BLaER1 treated with 17β-estradiol and CSF1 and Interleukin-3, amounts not matched to agents 10 nM and 100 nM (cell line): ENCODE measurements at regions not wholly inside any gene's neighbourhood (a gene's known extent, or its start where the extent isn't known, plus 50 kb on each side); places are given as distances from the start of the nearest gene placed in this dataset.
A peak's percentile ranks its signal among the peaks of the same experiment; 100 is the strongest.
"Not testable (repeated sequence)": the region's sequence is repeated elsewhere in the genome, so short reads cannot be mapped to it uniquely, and the experiment has no call there.

Experiments
- H3K27ac ChIP-seq, 11 experiments: shearing (Covaris generic); formaldehyde crosslinking; 2 replicates each; pipeline ENCODE4 v1.8.1; 2022
- H3K27me3 ChIP-seq, 11 experiments: shearing (Covaris generic); formaldehyde crosslinking; 2 replicates each; pipeline ENCODE4 v1.8.1; 2022
- H3K36me3 ChIP-seq, 11 experiments: shearing (Covaris generic); formaldehyde crosslinking; 2 replicates each; pipeline ENCODE4 v1.8.1; 2022
- H3K4me1 ChIP-seq, 10 experiments: shearing (Covaris generic); formaldehyde crosslinking; 2 replicates each; pipeline ENCODE4 v1.8.1; 2022
- H3K4me2 ChIP-seq, 11 experiments: shearing (Covaris generic); formaldehyde crosslinking; 2 replicates each; pipeline ENCODE4 v1.8.1; 2022
- H3K4me3 ChIP-seq, 10 experiments: shearing (Covaris generic); formaldehyde crosslinking; 2 replicates each; pipeline ENCODE4 v1.8.1; 2022
- H3K9ac ChIP-seq, 11 experiments: shearing (Covaris generic); formaldehyde crosslinking; 2 replicates each; pipeline ENCODE4 v1.8.1; 2022
- H3K9me3 ChIP-seq, 11 experiments: shearing (Covaris generic); formaldehyde crosslinking; replicated peaks in 1 of 11; 2 replicates each; pipeline ENCODE4 v1.8.1; 2022
- H4K20me1 ChIP-seq, 11 experiments: shearing (Covaris generic); formaldehyde crosslinking; 2 replicates each; pipeline ENCODE4 v1.8.1; 2022
- Cebpa-rat ChIP-seq, 11 experiments: shearing (Covaris generic); IDR thresholded peaks; 2 replicates each; pipeline ENCODE4 v1.8.1; 2022

DNA sequence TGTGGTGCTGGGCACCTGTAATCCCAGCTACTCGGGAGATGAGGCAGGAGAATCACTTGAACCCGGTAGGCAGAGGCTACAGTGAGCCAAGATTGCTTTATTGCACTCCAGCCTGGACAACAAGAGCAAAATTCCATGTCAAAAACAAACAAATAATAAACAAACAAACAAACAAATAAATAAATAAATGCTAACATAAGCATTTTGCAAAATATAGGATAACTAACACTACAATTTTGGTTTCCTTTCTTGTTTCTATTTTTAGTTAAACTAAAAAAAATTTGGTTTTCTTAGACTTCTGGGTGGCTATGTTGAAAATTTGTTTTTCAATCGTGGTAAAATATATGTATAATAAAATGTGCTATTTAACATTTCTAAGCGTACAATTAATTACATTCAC, 115.0 kb upstream of the ZNF516 start:
- no peak overlapping the region for H3K4me2 ChIP-seq
- TF ChIP-seq Cebpa-rat (IDR thresholded peaks at IDR 0.05) = no peak
- H3K9me3 ChIP-seq = no peaks in the 10 kb centered on the region

DNA sequence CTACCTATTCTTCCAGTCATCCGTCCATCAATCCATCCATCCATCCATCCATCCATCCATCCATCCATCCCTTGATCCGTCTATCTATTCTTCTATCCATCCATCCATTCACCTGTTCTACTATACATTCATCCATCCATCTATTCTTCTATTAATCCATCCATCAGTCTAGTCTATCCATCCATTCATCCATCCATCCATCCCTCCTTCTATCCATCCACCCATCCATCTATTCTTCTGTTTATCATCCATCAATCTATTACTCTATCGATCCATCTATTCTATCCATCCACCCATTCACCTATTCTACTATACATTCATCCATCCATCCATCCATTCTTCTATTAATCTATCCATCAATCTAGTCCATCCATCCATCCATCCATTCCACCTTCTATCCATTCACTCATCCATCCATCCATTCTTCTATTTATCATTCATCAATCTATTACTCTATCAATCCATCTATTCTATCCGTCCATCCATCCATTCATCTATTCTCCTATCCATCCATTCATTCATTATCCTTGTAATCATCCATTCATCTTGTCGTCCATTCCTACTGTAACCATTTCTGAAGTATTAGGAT, 110.4 kb upstream of the ZNF516 start:
- H3K4me2 ChIP-seq = no peak overlapping the region
- TF ChIP-seq Cebpa-rat (IDR thresholded peaks at IDR 0.05) = no peak

More for the DNA sequence above, 115.0 kb upstream of the ZNF516 start:
- no peak overlapping the region for H3K9ac ChIP-seq
- H4K20me1 ChIP-seq = no peaks in the 10 kb centered on the region
- H3K4me3 ChIP-seq = no peak overlapping the region
- no peaks in the 10 kb centered on the region for H3K27me3 ChIP-seq
- H3K4me1 ChIP-seq = no peaks in the 10 kb centered on the region
- H3K36me3 ChIP-seq = no peaks in the 10 kb centered on the region
- H3K27ac ChIP-seq = no peak overlapping the region

GRCh38 chr18:76604935-76605240, 109.8 kb upstream of the ZNF516 start:
- H3K27ac ChIP-seq = no peak overlapping the region
- H3K4me2 ChIP-seq = no peak overlapping the region
- no peaks in the 10 kb centered on the region for H3K36me3 ChIP-seq
- no peak overlapping the region for H3K4me3 ChIP-seq
- TF ChIP-seq Cebpa-rat (IDR thresholded peaks at IDR 0.05) = no peak
- H3K9ac ChIP-seq = no peak overlapping the region
- H3K27me3 ChIP-seq = no peaks in the 10 kb centered on the region
- H3K9me3 ChIP-seq = peaks cover 0 to 7% (median 2%) of the 10 kb centered on the region in 11 experiments; a peak in 4 of 22 replicates
- no peaks in the 10 kb centered on the region for H4K20me1 ChIP-seq
- no peaks in the 10 kb centered on the region for H3K4me1 ChIP-seq

More for the DNA sequence above, 110.4 kb upstream of the ZNF516 start:
- H3K9me3 ChIP-seq = peaks cover 0 to 1% (median 0%) of the 10 kb centered on the region in 11 experiments; a peak in 1 of 22 replicates
- H3K9ac ChIP-seq = no peak overlapping the region
- no peak overlapping the region for H3K27ac ChIP-seq
- H3K27me3 ChIP-seq = no peaks in the 10 kb centered on the region
- H3K4me1 ChIP-seq = no peaks in the 10 kb centered on the region
- H4K20me1 ChIP-seq = no peaks in the 10 kb centered on the region
- H3K36me3 ChIP-seq = no peaks in the 10 kb centered on the region
- no peak overlapping the region for H3K4me3 ChIP-seq

- no peaks in the 10 kb centered on the region for H3K4me1 ChIP-seq
- no peaks in the 10 kb centered on the region for H4K20me1 ChIP-seq
- no peak overlapping the region for H3K27ac ChIP-seq
- H3K4me2 ChIP-seq = no peak overlapping the region
- no peaks in the 10 kb centered on the region for H3K27me3 ChIP-seq
- peaks cover 0 to 9% (median 4%) of the 10 kb centered on the region in 11 experiments; a peak in 5 of 22 replicates for H3K9me3 ChIP-seq
- H3K36me3 ChIP-seq = no peaks in the 10 kb centered on the region
- no peak for TF ChIP-seq Cebpa-rat (IDR thresholded peaks at IDR 0.05)
- no peak overlapping the region for H3K4me3 ChIP-seq
- H3K9ac ChIP-seq = no peak overlapping the region
These were observed 109.3 kb upstream of the ZNF516 start for GRCh38 chr18:76604108-76604934.

DNA sequence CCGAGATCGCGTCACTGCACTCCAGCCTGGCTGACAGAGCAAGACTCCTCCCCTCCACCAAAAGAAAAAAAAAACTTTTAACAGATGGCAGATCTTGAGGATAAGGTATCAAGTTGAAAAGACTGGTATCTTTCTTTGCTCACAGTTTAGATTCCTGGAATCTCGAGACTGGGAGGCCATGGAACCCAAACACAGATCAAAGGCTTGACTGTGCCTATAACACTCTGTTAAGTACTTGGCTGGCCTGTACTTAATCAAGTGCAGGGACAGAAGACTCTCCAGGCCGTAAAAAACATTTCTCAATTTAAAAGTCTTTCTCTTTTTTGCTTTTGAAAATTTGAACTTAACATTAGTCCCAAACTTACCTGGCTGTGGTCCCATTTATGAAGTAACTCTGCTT, 107.1 kb upstream of the ZNF516 start:
- Histone ChIP-seq H4K20me1 (no peaks in the 10 kb centered on the region), H3K4me1 (no peaks in the 10 kb centered on the region), H3K36me3 (no peaks in the 10 kb centered on the region), H3K9me3 (peaks cover 0 to 9% (median 4%) of the 10 kb centered on the region in 11 experiments; a peak in 7 of 22 replicates), H3K4me3 (no peak overlapping the region), H3K4me2 (no peak overlapping the region), H3K27me3 (no peaks in the 10 kb centered on the region), H3K9ac (no peak overlapping the region), H3K27ac (no peak overlapping the region)
- no peak for TF ChIP-seq Cebpa-rat (IDR thresholded peaks at IDR 0.05)

DNA sequence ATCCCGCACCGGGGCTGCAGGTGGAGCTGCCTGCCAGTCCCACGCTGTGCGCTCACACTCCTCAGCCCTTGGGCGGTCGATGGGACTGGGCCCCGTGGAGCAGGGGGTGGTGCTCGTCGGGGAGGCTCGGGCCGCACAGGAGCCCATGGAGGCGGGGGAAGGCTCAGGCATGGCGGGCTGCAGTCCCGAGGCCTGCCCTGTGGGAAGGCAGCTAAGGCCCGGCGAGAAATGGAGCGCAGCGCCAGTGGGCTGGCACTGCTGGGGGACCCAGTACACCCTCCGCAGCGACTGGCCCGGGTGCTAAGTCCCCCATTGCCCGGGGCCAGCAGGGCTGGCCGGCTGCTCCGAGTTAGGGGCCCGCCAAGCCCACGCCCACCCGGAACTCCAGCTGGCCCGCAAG, 105.0 kb upstream of the ZNF516 start:
- not testable (repeated sequence) for H3K9me3 ChIP-seq, H3K27ac ChIP-seq, H3K4me1 ChIP-seq

GRCh38 chr18:76594966-76595365, 99.9 kb upstream of the ZNF516 start:
- H3K27ac ChIP-seq = no peak overlapping the region
- H3K9me3 ChIP-seq = peaks cover 0 to 8% (median under 1%) of the 10 kb centered on the region in 11 experiments; a peak in 7 of 22 replicates
- no peak overlapping the region for H3K4me3 ChIP-seq
- H3K9ac ChIP-seq = no peak overlapping the region
- H3K4me1 ChIP-seq = peaks cover 0 to 11% (median 5%) of the 10 kb centered on the region in 10 experiments; a peak in 9 of 20 replicates
- no peak overlapping the region for H3K4me2 ChIP-seq
- no peak for TF ChIP-seq Cebpa-rat (IDR thresholded peaks at IDR 0.05)
- no peaks in the 10 kb centered on the region for H3K27me3 ChIP-seq
- no peaks in the 10 kb centered on the region for H3K36me3 ChIP-seq
- no peaks in the 10 kb centered on the region for H4K20me1 ChIP-seq

More for the DNA sequence above, 105.0 kb upstream of the ZNF516 start:
- H3K36me3 ChIP-seq, H4K20me1 ChIP-seq, H3K4me3 ChIP-seq, H3K27me3 ChIP-seq, H3K9ac ChIP-seq, H3K4me2 ChIP-seq: not testable (repeated sequence)

DNA sequence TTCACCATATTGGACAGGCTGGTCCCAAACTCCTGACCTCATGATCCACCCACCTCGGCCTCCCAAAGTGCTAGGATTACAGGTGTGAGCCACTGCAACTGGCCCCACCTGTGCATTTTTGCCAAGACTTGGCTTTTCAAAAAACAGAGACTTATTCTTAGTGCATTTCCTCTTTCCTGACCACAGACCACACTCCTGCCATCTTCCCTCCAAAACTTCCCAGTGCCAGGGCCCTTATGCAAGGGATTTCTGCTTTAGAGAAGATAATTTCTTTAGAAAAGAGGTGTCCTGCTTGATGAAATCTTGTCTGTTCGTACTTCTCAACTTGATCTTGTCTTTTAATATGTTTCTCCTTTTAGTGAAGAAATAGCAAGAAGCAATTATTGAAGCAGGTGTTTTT, 98.8 kb upstream of the ZNF516 start:
- H3K36me3 ChIP-seq = no peaks in the 10 kb centered on the region
- H3K4me2 ChIP-seq = peak overlapping the region in 5 of 11 experiments; percentile 1 to 40 (median 11); a peak in 6 of 22 replicates
- peaks cover 0 to 16% (median 5%) of the 10 kb centered on the region in 10 experiments; a peak in 10 of 20 replicates for H3K4me1 ChIP-seq
- H4K20me1 ChIP-seq = no peaks in the 10 kb centered on the region
- no peak overlapping the region for H3K4me3 ChIP-seq
- no peak overlapping the region for H3K27ac ChIP-seq
- no peak for TF ChIP-seq Cebpa-rat (IDR thresholded peaks at IDR 0.05)
- no peaks in the 10 kb centered on the region for H3K27me3 ChIP-seq
- H3K9ac ChIP-seq = no peak overlapping the region
- H3K9me3 ChIP-seq = no peaks in the 10 kb centered on the region; a peak in 2 of 22 replicates

- Histone ChIP-seq H3K27me3 (no peaks in the 10 kb centered on the region), H3K4me2 (peak overlapping the region in 1 of 11 experiments; percentile 20; a peak in 2 of 22 replicates), H3K36me3 (no peaks in the 10 kb centered on the region), H4K20me1 (no peaks in the 10 kb centered on the region), H3K4me3 (no peak overlapping the region), H3K9me3 (no peaks in the 10 kb centered on the region), H3K9ac (no peak overlapping the region), H3K4me1 (peaks cover 0 to 18% (median 5%) of the 10 kb centered on the region in 10 experiments; a peak in 10 of 20 replicates), H3K27ac (no peak overlapping the region)
- no peak for TF ChIP-seq Cebpa-rat (IDR thresholded peaks at IDR 0.05)
These were observed 97.9 kb upstream of the ZNF516 start for GRCh38 chr18:76592981-76593381.
